Central memory CD8-positive, alpha-beta T cell (primary cell): ENCODE measurements at regions not wholly inside any gene's neighbourhood (a gene's known extent, or its start where the extent isn't known, plus 50 kb on each side); places are given as distances from the start of the nearest gene placed in this dataset.

ENCODE experiments used
- ATAC-seq: fragments of 150-1000 bp; cut with Tn5 transposase; replicated peaks from 2 replicates; pipeline ENCODE4 v1.10.0; 2022; ENCODE audit warnings: mild to moderate bottlenecking, moderate FRiP score, moderate number of reproducible peaks; ENCODE audit not compliant: poor library complexity, severe bottlenecking; ENCODE audit errors: extremely low read depth
- DNase-seq, 2 donors: peaks; one replicate each; pipeline ENCODE4 v3.0.0; 2021; ENCODE audit warnings: low spot score in 2 of 2
- H3K27ac Mint-ChIP-seq: one replicate; pipeline ENCODE4 v1.8.0; 2022; ENCODE audit warnings: low read depth, mild to moderate bottlenecking, moderate library complexity, mixed read lengths
- H3K27me3 Mint-ChIP-seq: one replicate; pipeline ENCODE4 v1.8.0; 2022; ENCODE audit warnings: mixed read lengths
- H3K36me3 Mint-ChIP-seq: one replicate; pipeline ENCODE4 v1.8.0; 2022; ENCODE audit warnings: mild to moderate bottlenecking, moderate library complexity, mixed read lengths; ENCODE audit not compliant: insufficient read depth
- H3K4me1 Mint-ChIP-seq: one replicate; pipeline ENCODE4 v1.8.0; 2022; ENCODE audit warnings: mixed read lengths
- H3K4me3 Mint-ChIP-seq: one replicate; pipeline ENCODE4 v1.8.0; 2022; ENCODE audit warnings: mild to moderate bottlenecking, moderate library complexity, mixed read lengths
- H3K9me3 Mint-ChIP-seq: one replicate; pipeline ENCODE4 v1.8.0; 2022; ENCODE audit warnings: mixed read lengths

- no peak overlapping the region for H3K4me3 Mint-ChIP-seq
- peaks cover 15% of the 10 kb centered on the region for H3K9me3 Mint-ChIP-seq
- H3K27ac Mint-ChIP-seq: no peak overlapping the region
- ATAC-seq: no peak
- no peaks in the 10 kb centered on the region for H3K36me3 Mint-ChIP-seq
- no peak for DNase-seq
- H3K4me1 Mint-ChIP-seq: no peaks in the 10 kb centered on the region
- H3K27me3 Mint-ChIP-seq: no peaks in the 10 kb centered on the region
Observed at GRCh38 chr5:63516006-63516405, 446.2 kb downstream of the HTR1A start.

GRCh38 chr5:63500242-63500641 lies 462.0 kb downstream of the HTR1A start:
- DNase-seq: no peak
- H3K9me3 Mint-ChIP-seq: peaks cover 17% of the 10 kb centered on the region
- no peaks in the 10 kb centered on the region for H3K27me3 Mint-ChIP-seq
- no peaks in the 10 kb centered on the region for H3K36me3 Mint-ChIP-seq
- ATAC-seq: no peak
- no peak overlapping the region for H3K27ac Mint-ChIP-seq
- H3K4me1 Mint-ChIP-seq: no peaks in the 10 kb centered on the region
- H3K4me3 Mint-ChIP-seq: no peak overlapping the region

- Mint-ChIP-seq H3K4me1 (no peaks in the 10 kb centered on the region), H3K27ac (no peak overlapping the region), H3K36me3 (no peaks in the 10 kb centered on the region), H3K27me3 (no peaks in the 10 kb centered on the region), H3K4me3 (no peak overlapping the region), H3K9me3 (peaks cover 6% of the 10 kb centered on the region)
- DNase-seq (no peak), ATAC-seq (no peak)
Observed at GRCh38 chr5:63495225-63495624, 467.0 kb downstream of the HTR1A start.

GRCh38 chr5:63483338-63483737 lies 478.9 kb downstream of the HTR1A start:
- Mint-ChIP-seq H3K9me3 (peaks cover 18% of the 10 kb centered on the region), H3K36me3 (peaks cover 3% of the 10 kb centered on the region), H3K27me3 (no peaks in the 10 kb centered on the region), H3K4me1 (no peaks in the 10 kb centered on the region), H3K4me3 (no peak overlapping the region), H3K27ac (no peak overlapping the region)
- DNase-seq (no peak), ATAC-seq (no peak)

- H3K9me3 Mint-ChIP-seq: peaks cover 20% of the 10 kb centered on the region
- H3K4me1 Mint-ChIP-seq: no peaks in the 10 kb centered on the region
- H3K36me3 Mint-ChIP-seq: no peaks in the 10 kb centered on the region
- DNase-seq: no peak
- H3K27ac Mint-ChIP-seq: no peak overlapping the region
- no peak overlapping the region for H3K4me3 Mint-ChIP-seq
- H3K27me3 Mint-ChIP-seq: no peaks in the 10 kb centered on the region
- ATAC-seq: no peak
Observed at GRCh38 chr5:63473335-63473967, 488.8 kb downstream of the HTR1A start.

- DNase-seq: no peak
- no peak overlapping the region for H3K27ac Mint-ChIP-seq
- peaks cover 14% of the 10 kb centered on the region for H3K9me3 Mint-ChIP-seq
- H3K27me3 Mint-ChIP-seq: no peaks in the 10 kb centered on the region
- no peak for ATAC-seq
- no peak overlapping the region for H3K4me3 Mint-ChIP-seq
- no peaks in the 10 kb centered on the region for H3K36me3 Mint-ChIP-seq
- H3K4me1 Mint-ChIP-seq: no peaks in the 10 kb centered on the region
Observed at GRCh38 chr5:63456279-63456678, 506.0 kb downstream of the HTR1A start.

GRCh38 chr5:63451188-63451587 lies 511.1 kb downstream of the HTR1A start:
- Mint-ChIP-seq H3K36me3 (no peaks in the 10 kb centered on the region), H3K4me3 (no peak overlapping the region), H3K9me3 (no peaks in the 10 kb centered on the region), H3K27me3 (no peaks in the 10 kb centered on the region), H3K27ac (no peak overlapping the region), H3K4me1 (no peaks in the 10 kb centered on the region)
- ATAC-seq: no peak
- no peak for DNase-seq

GRCh38 chr5:63439537-63439936 lies 522.7 kb downstream of the HTR1A start:
- no peak for DNase-seq
- Mint-ChIP-seq H3K27me3 (no peaks in the 10 kb centered on the region), H3K9me3 (peaks cover 26% of the 10 kb centered on the region), H3K4me1 (no peaks in the 10 kb centered on the region), H3K4me3 (no peak overlapping the region), H3K36me3 (no peaks in the 10 kb centered on the region), H3K27ac (no peak overlapping the region)
- ATAC-seq: no peak

- no peaks in the 10 kb centered on the region for H3K27me3 Mint-ChIP-seq
- no peak overlapping the region for H3K27ac Mint-ChIP-seq
- H3K4me1 Mint-ChIP-seq: no peaks in the 10 kb centered on the region
- peaks cover 9% of the 10 kb centered on the region for H3K9me3 Mint-ChIP-seq
- DNase-seq: no peak
- no peaks in the 10 kb centered on the region for H3K36me3 Mint-ChIP-seq
- no peak for ATAC-seq
- no peak overlapping the region for H3K4me3 Mint-ChIP-seq
Observed at GRCh38 chr5:63409737-63410136, 552.5 kb downstream of the HTR1A start.

GRCh38 chr5:63408984-63409383 lies 553.3 kb downstream of the HTR1A start:
- Mint-ChIP-seq H3K4me3 (no peak overlapping the region), H3K9me3 (peaks cover 6% of the 10 kb centered on the region), H3K27me3 (no peaks in the 10 kb centered on the region), H3K4me1 (no peaks in the 10 kb centered on the region), H3K27ac (no peak overlapping the region), H3K36me3 (no peaks in the 10 kb centered on the region)
- DNase-seq (no peak), ATAC-seq (no peak)

GRCh38 chr5:63401436-63402046 lies 560.7 kb downstream of the HTR1A start:
- ATAC-seq: no peak

GRCh38 chr5:63400079-63400478 lies 562.2 kb downstream of the HTR1A start:
- ATAC-seq: no peak
- no peak for DNase-seq
- no peaks in the 10 kb centered on the region for H3K27me3 Mint-ChIP-seq
- H3K4me1 Mint-ChIP-seq: no peaks in the 10 kb centered on the region
- H3K36me3 Mint-ChIP-seq: no peaks in the 10 kb centered on the region
- no peak overlapping the region for H3K4me3 Mint-ChIP-seq
- H3K9me3 Mint-ChIP-seq: peaks cover 26% of the 10 kb centered on the region
- H3K27ac Mint-ChIP-seq: no peak overlapping the region

More at GRCh38 chr5:63401436-63402046, 560.7 kb downstream of the HTR1A start:
- DNase-seq: no peak
- Mint-ChIP-seq H3K27me3 (no peaks in the 10 kb centered on the region), H3K4me1 (no peaks in the 10 kb centered on the region), H3K27ac (no peak overlapping the region), H3K4me3 (no peak overlapping the region), H3K36me3 (no peaks in the 10 kb centered on the region), H3K9me3 (peaks cover 20% of the 10 kb centered on the region)

- H3K36me3 Mint-ChIP-seq: no peaks in the 10 kb centered on the region
- H3K27ac Mint-ChIP-seq: no peak overlapping the region
- no peaks in the 10 kb centered on the region for H3K4me1 Mint-ChIP-seq
- ATAC-seq: no peak
- peaks cover 21% of the 10 kb centered on the region for H3K9me3 Mint-ChIP-seq
- H3K4me3 Mint-ChIP-seq: no peak overlapping the region
- DNase-seq: no peak
- no peaks in the 10 kb centered on the region for H3K27me3 Mint-ChIP-seq
Observed at GRCh38 chr5:63398346-63398745, 563.9 kb downstream of the HTR1A start.
